ACC112 (cell line): ENCODE measurements at regions not wholly inside any gene's neighbourhood (a gene's known extent, or its start where the extent isn't known, plus 50 kb on each side); places are given as distances from the start of the nearest gene placed in this dataset.

Experiments
- H2AFZ ChIP-seq: fragments of 200-600 bp; sonication (generic); one replicate; pipeline ENCODE4 v1.6.0; 2017; ENCODE audit warnings: antibody characterized with exemption, low read length; ENCODE audit not compliant: unreplicated experiment
- H3K27ac ChIP-seq: fragments of 200-600 bp; sonication (generic); 2 replicates; pipeline ENCODE4 v1.5.1; 2014; ENCODE audit warnings: low read depth, mild to moderate bottlenecking, antibody characterized with exemption, low read length, moderate library complexity
- H3K27me3 ChIP-seq: fragments of 200-600 bp; sonication (generic); 2 replicates; pipeline ENCODE4 v1.6.1; 2014; ENCODE audit warnings: mild to moderate bottlenecking, antibody characterized with exemption, low read length, moderate library complexity, mixed read lengths; ENCODE audit not compliant: insufficient read depth
- H3K36me3 ChIP-seq: fragments of 200-600 bp; sonication (generic); 2 replicates; pipeline ENCODE4 v1.6.1; 2016; ENCODE audit warnings: mild to moderate bottlenecking, antibody characterized with exemption, low read length, moderate library complexity, mixed read lengths; ENCODE audit not compliant: insufficient read depth
- H3K4me1 ChIP-seq: fragments of 200-600 bp; sonication (generic); one replicate; pipeline ENCODE4 v1.6.1; 2016; ENCODE audit warnings: low read length, mixed read lengths; ENCODE audit not compliant: insufficient read depth, unreplicated experiment, control insufficient read depth
- H3K4me3 ChIP-seq: fragments of 200-600 bp; sonication (generic); 2 replicates; pipeline ENCODE4 v1.5.1; 2014; ENCODE audit warnings: mild to moderate bottlenecking, low read depth, low read length
- H3K79me2 ChIP-seq: fragments of 200-600 bp; sonication (generic); one replicate; pipeline ENCODE4 v1.6.0; 2016; ENCODE audit warnings: low read length; ENCODE audit not compliant: control insufficient read depth, unreplicated experiment, insufficient read depth

- no peak overlapping the region for H2AFZ ChIP-seq
- H3K4me3 ChIP-seq = no peak overlapping the region
- H3K27ac ChIP-seq = no peak overlapping the region
- H3K36me3 ChIP-seq = no peaks in the 10 kb centered on the region
- H3K27me3 ChIP-seq = no peaks in the 10 kb centered on the region
- no peaks in the 10 kb centered on the region for H3K79me2 ChIP-seq
- H3K4me1 ChIP-seq = no peaks in the 10 kb centered on the region
Observed at GRCh38 chr4:107182347-107182746, 146.2 kb upstream of the DKK2 start.

GRCh38 chr4:107166873-107167450, 130.8 kb upstream of the DKK2 start:
- Histone ChIP-seq H3K4me3 (no peak overlapping the region), H3K79me2 (no peaks in the 10 kb centered on the region), H3K36me3 (no peaks in the 10 kb centered on the region), H2AFZ (no peak overlapping the region), H3K27me3 (no peaks in the 10 kb centered on the region), H3K27ac (no peak overlapping the region), H3K4me1 (no peaks in the 10 kb centered on the region)

- H3K27ac ChIP-seq = no peak overlapping the region
- no peak overlapping the region for H3K4me3 ChIP-seq
- no peaks in the 10 kb centered on the region for H3K79me2 ChIP-seq
- H2AFZ ChIP-seq = no peak overlapping the region
- no peaks in the 10 kb centered on the region for H3K4me1 ChIP-seq
- no peaks in the 10 kb centered on the region for H3K27me3 ChIP-seq
- no peaks in the 10 kb centered on the region for H3K36me3 ChIP-seq
Observed at GRCh38 chr4:107166181-107166580, 130.1 kb upstream of the DKK2 start.

GRCh38 chr4:107164962-107165475, 128.9 kb upstream of the DKK2 start:
- no peak overlapping the region for H3K4me3 ChIP-seq
- no peaks in the 10 kb centered on the region for H3K79me2 ChIP-seq
- no peak overlapping the region for H3K27ac ChIP-seq
- no peaks in the 10 kb centered on the region for H3K36me3 ChIP-seq
- no peaks in the 10 kb centered on the region for H3K4me1 ChIP-seq
- H3K27me3 ChIP-seq = no peaks in the 10 kb centered on the region
- H2AFZ ChIP-seq = no peak overlapping the region

DNA sequence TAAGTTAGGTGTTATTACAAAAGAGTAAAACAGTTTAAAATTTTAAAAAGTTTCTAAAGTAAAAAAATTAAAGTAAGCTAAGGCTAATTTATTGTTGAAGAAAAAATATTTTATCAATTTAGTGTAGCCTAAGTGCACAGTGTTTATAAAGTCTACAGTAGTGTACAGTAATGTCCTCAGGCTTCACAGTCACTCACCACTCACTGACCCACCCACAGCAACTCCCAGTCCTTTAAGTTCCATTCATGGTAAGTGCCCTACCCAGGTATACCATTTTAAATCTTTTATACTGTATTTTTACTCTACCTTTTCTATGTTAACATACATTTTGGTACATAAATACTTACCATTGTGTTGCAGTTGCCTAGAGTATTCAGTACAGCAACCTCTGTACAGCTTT, 120.3 kb upstream of the DKK2 start:
- no peaks in the 10 kb centered on the region for H3K4me1 ChIP-seq
- no peak overlapping the region for H3K27ac ChIP-seq
- no peak overlapping the region for H2AFZ ChIP-seq
- H3K4me3 ChIP-seq = no peak overlapping the region
- no peaks in the 10 kb centered on the region for H3K36me3 ChIP-seq
- no peaks in the 10 kb centered on the region for H3K27me3 ChIP-seq
- no peaks in the 10 kb centered on the region for H3K79me2 ChIP-seq

DNA sequence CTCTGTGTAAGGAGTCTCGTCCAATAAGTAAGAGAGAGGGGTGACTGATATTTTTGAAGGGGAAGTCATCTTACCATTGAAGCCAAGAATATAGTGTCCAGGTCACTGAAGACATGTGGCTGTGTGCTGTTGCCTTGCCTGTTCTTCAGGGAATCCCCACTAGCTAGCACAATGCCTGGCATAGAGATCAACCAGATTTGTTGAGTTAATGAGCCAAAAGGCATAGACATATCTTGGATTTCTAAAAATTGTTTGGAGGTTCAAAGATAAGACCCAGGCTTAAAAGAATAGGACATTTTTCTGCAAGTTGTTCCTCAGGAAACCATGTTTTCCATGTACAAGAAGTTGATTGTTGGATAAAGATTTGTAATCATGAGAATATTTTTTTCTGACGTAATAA, 119.3 kb upstream of the DKK2 start:
- no peaks in the 10 kb centered on the region for H3K27me3 ChIP-seq
- no peak overlapping the region for H2AFZ ChIP-seq
- no peaks in the 10 kb centered on the region for H3K4me1 ChIP-seq
- no peak overlapping the region for H3K4me3 ChIP-seq
- H3K27ac ChIP-seq = no peak overlapping the region
- H3K36me3 ChIP-seq = no peaks in the 10 kb centered on the region
- no peaks in the 10 kb centered on the region for H3K79me2 ChIP-seq

DNA sequence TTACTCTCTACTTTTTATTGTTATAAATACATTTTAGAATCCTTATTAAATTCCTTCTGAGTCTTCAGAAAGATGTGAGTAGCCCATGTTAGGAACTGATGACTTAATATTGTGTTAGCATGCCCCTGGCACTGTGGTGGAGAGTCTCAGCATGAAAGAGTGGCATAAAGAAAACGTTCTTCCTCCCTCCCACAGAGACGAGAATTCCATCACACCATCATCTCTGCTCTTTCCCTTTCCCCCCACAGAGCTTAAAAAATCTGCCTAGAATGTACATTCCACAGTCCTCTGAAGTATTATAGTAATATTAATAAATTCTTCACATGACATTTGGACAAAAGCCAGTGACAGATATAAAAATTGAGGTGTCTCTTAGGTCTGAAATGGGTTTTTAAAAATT, 117.8 kb upstream of the DKK2 start:
- Histone ChIP-seq H3K27ac (no peak overlapping the region), H3K36me3 (no peaks in the 10 kb centered on the region), H3K4me3 (no peak overlapping the region), H3K79me2 (no peaks in the 10 kb centered on the region), H3K4me1 (no peaks in the 10 kb centered on the region), H3K27me3 (no peaks in the 10 kb centered on the region), H2AFZ (no peak overlapping the region)

GRCh38 chr4:107153228-107153627, 117.1 kb upstream of the DKK2 start:
- peak overlapping the region; percentile 43 for H2AFZ ChIP-seq

GRCh38 chr4:107151173-107151572, 115.1 kb upstream of the DKK2 start:
- no peaks in the 10 kb centered on the region for H3K27me3 ChIP-seq
- H3K4me3 ChIP-seq = no peak overlapping the region
- no peaks in the 10 kb centered on the region for H3K79me2 ChIP-seq
- no peak overlapping the region for H3K27ac ChIP-seq
- no peak overlapping the region for H2AFZ ChIP-seq
- H3K4me1 ChIP-seq = no peaks in the 10 kb centered on the region
- no peaks in the 10 kb centered on the region for H3K36me3 ChIP-seq

More at GRCh38 chr4:107153228-107153627, 117.1 kb upstream of the DKK2 start:
- H3K27ac ChIP-seq = no peak overlapping the region
- H3K4me1 ChIP-seq = no peaks in the 10 kb centered on the region
- H3K4me3 ChIP-seq = no peak overlapping the region
- no peaks in the 10 kb centered on the region for H3K79me2 ChIP-seq
- no peaks in the 10 kb centered on the region for H3K36me3 ChIP-seq
- no peaks in the 10 kb centered on the region for H3K27me3 ChIP-seq

DNA sequence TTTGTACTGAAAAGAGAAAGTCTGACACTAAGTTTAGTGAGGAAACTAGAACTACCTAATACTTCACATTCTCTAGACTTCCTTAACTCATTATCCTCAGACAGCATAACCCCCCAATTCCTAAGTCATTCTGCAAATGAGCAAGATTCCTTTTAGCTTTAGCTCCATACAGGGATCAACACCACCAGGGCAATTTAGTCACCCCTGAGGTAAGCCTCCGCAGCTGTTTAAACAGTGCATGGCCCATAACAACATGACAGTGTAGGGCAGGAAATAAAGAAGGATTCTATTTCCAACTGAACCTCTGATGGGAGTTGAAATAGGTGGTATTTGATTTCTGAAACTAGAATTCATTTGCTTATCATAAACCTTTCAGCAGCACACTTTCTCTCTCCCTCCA, 112.8 kb upstream of the DKK2 start:
- H3K4me1 ChIP-seq = no peaks in the 10 kb centered on the region
- no peak overlapping the region for H2AFZ ChIP-seq
- H3K27me3 ChIP-seq = no peaks in the 10 kb centered on the region
- no peak overlapping the region for H3K27ac ChIP-seq
- no peaks in the 10 kb centered on the region for H3K36me3 ChIP-seq
- no peak overlapping the region for H3K4me3 ChIP-seq
- no peaks in the 10 kb centered on the region for H3K79me2 ChIP-seq

DNA sequence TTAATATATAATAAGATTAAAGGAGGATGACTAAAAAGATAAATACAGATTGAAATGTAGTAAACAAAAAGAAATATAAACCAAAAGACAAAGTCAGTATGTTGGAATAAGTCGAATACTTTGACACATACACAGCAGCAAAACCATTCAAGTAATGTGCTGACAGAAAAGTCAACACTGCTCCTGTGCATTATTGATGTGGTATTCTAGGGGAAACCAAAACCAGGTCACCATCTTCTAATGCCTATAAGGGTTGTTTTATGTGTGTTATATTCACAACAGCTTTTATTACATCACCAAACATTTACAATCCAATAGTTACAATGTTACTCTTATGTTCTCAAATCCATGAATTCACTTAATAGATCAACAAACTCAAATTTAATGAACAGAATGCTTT, 111.8 kb upstream of the DKK2 start:
- H2AFZ ChIP-seq = no peak overlapping the region
- no peaks in the 10 kb centered on the region for H3K79me2 ChIP-seq
- H3K27ac ChIP-seq = no peak overlapping the region
- H3K27me3 ChIP-seq = no peaks in the 10 kb centered on the region
- no peak overlapping the region for H3K4me3 ChIP-seq
- no peaks in the 10 kb centered on the region for H3K36me3 ChIP-seq
- H3K4me1 ChIP-seq = no peaks in the 10 kb centered on the region
